GM08714 (cell line): ENCODE measurements at regions not wholly inside any gene's neighbourhood (a gene's known extent, or its start where the extent isn't known, plus 50 kb on each side); places are given as distances from the start of the nearest gene placed in this dataset.
"Not testable (repeated sequence)": the region's sequence is repeated elsewhere in the genome, so short reads cannot be mapped to it uniquely, and the experiment has no call there.

Experiments
- H3K4me3 ChIP-seq: fragments of 200-500 bp; sonication (Bioruptor generic); 2 replicates; pipeline ENCODE4 v1.5.1; 2014; ENCODE audit warnings: mild to moderate bottlenecking, low read length, inconsistent platforms
- ZNF274 ChIP-seq: IDR thresholded peaks from 2 replicates; pipeline ENCODE4 v1.6.1; 2012; ENCODE audit warnings: mild to moderate bottlenecking, low read depth, low read length

DNA sequence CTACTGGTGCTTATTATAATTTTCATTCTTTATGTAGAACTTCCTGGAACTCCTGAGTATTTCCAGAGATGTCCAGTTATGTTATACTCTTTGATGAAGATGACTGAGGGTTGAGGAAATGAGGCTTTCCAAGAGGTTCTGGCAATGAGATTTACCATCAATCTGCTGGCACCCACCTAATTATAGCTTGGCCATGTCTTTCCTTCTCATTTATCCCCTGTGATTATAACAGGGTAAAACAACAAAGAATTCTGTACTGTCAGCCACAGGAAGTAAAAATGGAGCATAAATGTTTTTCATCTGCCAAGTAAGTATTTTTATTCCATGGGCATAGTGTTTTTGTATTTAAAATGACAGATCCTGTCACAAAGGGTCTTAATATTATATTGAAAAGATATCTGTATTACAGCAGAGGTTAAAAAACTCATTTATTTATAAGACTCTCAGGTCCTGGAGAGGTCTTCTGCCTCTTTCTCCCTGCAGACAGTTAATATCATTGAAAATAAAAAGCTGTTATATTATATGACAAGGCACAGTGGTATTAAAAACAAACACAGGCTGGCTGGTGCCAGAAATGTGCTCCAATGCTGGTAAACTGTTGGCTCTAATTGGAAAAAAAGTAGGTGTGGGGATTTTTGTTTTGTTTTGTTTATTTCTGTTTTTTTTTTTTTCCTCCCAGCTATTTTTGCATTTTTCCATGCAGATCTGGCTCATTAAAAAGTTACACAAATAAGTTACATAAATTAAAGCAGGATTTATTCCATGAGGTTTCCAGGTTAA lies 1764.1 kb upstream of the CELF4 start:
- TF ChIP-seq ZNF274, result no peak
- H3K4me3 ChIP-seq, result no peak overlapping the region

- no peak overlapping the region for H3K4me3 ChIP-seq
- no peak for TF ChIP-seq ZNF274
Observed at GRCh38 chr18:39326772-39327171, 1761.2 kb upstream of the CELF4 start.

GRCh38 chr18:39325973-39326372 lies 1760.4 kb upstream of the CELF4 start:
- H3K4me3 ChIP-seq, result no peak overlapping the region
- no peak for TF ChIP-seq ZNF274

DNA sequence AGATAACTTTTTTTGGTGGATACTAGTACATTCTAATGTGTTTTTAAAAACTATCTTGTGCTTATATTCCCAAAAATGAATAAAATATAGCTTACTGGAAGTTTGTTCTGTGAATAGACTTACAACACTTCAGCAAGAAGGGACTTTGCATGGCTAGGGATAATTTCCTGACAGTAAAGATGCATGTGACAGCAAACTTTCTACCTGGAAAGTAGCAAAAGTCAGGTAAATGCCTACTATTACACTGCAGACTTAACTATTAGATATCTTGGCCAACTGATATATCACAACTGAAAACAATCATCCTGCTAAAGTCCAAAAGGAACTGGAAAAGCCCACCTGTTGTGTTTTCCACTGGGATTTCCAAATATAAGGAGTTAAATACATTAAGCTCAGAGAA lies 1753.5 kb upstream of the CELF4 start:
- TF ChIP-seq ZNF274, result no peak
- no peak overlapping the region for H3K4me3 ChIP-seq

GRCh38 chr18:39318462-39318861 lies 1752.9 kb upstream of the CELF4 start:
- no peak for TF ChIP-seq ZNF274
- no peak overlapping the region for H3K4me3 ChIP-seq

- TF ChIP-seq ZNF274, result no peak
Observed at GRCh38 chr18:39318008-39318407, 1752.4 kb upstream of the CELF4 start.

DNA sequence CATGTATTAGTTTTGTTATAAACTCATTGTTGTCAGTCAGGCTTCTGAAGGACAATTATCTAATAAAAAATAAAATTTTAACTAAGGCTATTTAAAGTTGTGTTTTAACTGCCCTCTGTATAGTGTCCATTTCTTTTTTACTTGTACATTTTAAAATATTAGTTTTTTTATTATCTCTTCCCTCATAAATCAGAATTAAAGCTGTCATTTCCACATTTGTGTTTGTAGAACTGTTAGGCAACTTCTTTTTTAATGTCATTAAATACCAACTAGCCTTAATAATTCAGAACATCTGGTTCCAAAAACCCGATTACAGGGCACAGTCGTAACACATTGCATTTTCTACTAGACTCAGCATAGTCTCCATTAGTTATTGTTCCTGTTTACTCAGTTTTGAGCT lies 1749.0 kb upstream of the CELF4 start:
- no peak overlapping the region for H3K4me3 ChIP-seq
- TF ChIP-seq ZNF274, result no peak

More at GRCh38 chr18:39318008-39318407, 1752.4 kb upstream of the CELF4 start:
- H3K4me3 ChIP-seq, result no peak overlapping the region

- TF ChIP-seq ZNF274, result no peak
Observed at GRCh38 chr18:39313992-39314391, 1748.4 kb upstream of the CELF4 start.

GRCh38 chr18:39311111-39311712 lies 1745.6 kb upstream of the CELF4 start:
- no peak overlapping the region for H3K4me3 ChIP-seq
- no peak for TF ChIP-seq ZNF274

More at GRCh38 chr18:39313992-39314391, 1748.4 kb upstream of the CELF4 start:
- no peak overlapping the region for H3K4me3 ChIP-seq

DNA sequence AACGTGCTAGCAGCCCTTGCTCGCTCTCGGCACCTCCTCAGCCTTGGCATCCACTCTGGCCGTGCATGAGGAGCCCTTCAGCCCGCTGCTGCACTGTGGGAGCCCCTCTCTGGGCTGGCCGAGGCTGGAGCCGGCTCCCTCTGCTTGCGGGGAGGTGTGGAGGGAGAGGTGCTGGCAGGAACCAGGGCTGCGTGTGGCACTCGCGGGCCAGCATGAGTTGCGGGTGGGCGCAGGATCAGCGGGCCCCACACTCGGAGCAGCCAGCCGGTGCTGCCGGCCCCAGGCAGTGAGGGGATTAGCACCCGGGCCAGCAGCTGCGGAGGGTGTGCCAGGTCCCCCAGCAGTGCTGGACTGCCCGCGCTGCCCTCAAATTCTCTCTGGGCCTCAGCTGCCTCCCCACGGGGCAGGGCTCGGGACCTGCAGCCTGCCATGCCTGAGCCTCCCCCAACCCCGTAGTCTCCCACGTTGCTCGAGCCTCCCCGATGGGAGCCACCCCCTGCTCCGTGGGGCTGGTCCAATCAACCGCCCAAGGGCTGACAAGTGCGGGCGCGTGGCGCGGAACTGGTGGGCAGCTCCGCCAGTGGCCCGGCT lies 1743.4 kb upstream of the CELF4 start:
- not testable (repeated sequence) for H3K4me3 ChIP-seq

DNA sequence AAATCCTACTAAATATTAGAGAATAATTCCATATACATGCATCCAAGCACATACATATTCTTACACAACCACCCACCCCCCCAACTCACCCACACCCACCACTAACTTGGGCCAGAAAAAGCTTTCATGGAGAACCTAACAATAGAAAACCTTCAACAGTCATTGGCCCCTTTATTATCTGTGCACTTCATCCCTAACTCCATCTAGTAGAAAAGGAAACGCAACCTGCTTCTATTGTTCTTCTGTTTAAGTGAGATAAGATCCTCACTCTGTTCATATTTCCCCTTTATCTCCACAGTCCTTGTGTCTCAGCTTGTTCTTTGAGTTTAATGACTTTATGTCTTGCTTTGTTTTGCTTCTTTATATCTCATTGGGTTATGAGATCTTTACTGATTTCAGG lies 1740.2 kb upstream of the CELF4 start:
- no peak overlapping the region for H3K4me3 ChIP-seq
- no peak for TF ChIP-seq ZNF274

DNA sequence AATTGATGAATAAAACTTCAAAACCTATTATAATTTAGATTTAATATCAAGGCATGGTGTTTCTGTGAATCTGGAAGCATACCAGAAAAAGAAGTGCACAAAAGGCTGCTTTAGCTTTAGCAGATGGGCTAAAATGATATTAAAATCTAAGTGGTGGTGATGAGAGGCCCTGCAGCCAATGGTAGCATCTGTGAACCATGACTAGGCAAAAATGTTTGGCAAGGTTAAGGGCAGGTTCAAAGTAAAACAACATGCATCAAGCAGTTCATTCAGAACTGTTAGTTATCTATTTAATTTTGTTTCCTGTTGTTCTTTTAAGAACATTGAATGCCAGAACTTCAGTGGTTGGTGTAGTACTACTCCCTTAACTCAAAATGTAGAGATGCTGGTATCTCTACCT lies 1736.9 kb upstream of the CELF4 start:
- no peak for TF ChIP-seq ZNF274
- no peak overlapping the region for H3K4me3 ChIP-seq

- no peak overlapping the region for H3K4me3 ChIP-seq
- no peak for TF ChIP-seq ZNF274
Observed at GRCh38 chr18:39299152-39299551, 1733.6 kb upstream of the CELF4 start.

DNA sequence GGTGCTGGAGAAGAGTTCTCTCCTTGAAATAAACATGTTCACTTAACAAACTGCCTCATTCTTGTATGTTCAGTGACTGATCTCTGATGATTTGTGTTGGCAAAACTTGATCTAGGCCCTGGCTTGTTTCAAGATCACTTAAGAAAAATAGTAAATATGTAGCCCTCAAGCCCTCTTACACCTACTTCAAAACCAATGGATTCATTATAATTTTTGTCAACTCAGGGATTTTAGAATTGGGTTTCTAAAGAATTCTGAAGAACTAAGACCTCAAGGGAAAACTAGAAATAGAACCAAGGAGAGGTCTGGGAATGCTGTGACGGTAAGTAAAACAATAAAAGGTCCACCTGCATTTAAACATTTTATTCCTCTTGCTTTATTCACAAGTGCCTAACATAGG lies 1731.6 kb upstream of the CELF4 start:
- no peak for TF ChIP-seq ZNF274

GRCh38 chr18:39296293-39296888 lies 1730.8 kb upstream of the CELF4 start:
- no peak overlapping the region for H3K4me3 ChIP-seq
- no peak for TF ChIP-seq ZNF274

More for the DNA sequence above, 1731.6 kb upstream of the CELF4 start:
- no peak overlapping the region for H3K4me3 ChIP-seq
